ENCODE measurements at regions not wholly inside any gene's neighbourhood (a gene's known extent, or its start where the extent isn't known, plus 50 kb on each side); places are given as distances from the start of the nearest gene placed in this dataset.

GRCh38 chr2:155908567-155908966, 424.0 kb downstream of the NR4A2 start:
- Histone ChIP-seq H3K36me3 (replicated peaks in 1 of 2; ENCODE audit: control insufficient read depth in 2 of 2, insufficient read depth in 2 of 2, low read length in 2 of 2) (no peaks in the 10 kb centered on the region), H3K14ac (ENCODE audit: low read length) (no peak overlapping the region), H2AFZ (ENCODE audit: low read length) (no peak overlapping the region), H3K4me1 (ENCODE audit: control insufficient read depth in 2 of 2, insufficient read depth in 1 of 2, low read depth in 1 of 2, low read length in 2 of 2) (no peaks in the 10 kb centered on the region), H2BK5ac (ENCODE audit: low read length) (no peak overlapping the region), H3K23ac (ENCODE audit: low read depth, low read length, poor library complexity) (no peak overlapping the region), H3K4me3 (ENCODE audit: low read length in 2 of 2) (no peak overlapping the region), H2BK120ac (ENCODE audit: low read depth, low read length) (no peak overlapping the region), H4K91ac (ENCODE audit: low read depth, low read length, poor library complexity) (no peak overlapping the region), H2BK15ac (ENCODE audit: low read length) (no peak overlapping the region), H3K27ac (replicated peaks; ENCODE audit: low read length) (no peak overlapping the region), H3K4me2 (ENCODE audit: insufficient read depth, low read length, poor library complexity, severe bottlenecking) (no peak overlapping the region), H2BK12ac (ENCODE audit: low read length) (no peak overlapping the region), H4K8ac (ENCODE audit: low read depth, low read length) (no peak overlapping the region), H3K4ac (ENCODE audit: low read length) (no peak overlapping the region), H3K9me3 (replicated peaks in 1 of 2; ENCODE audit: control insufficient read depth in 2 of 2, insufficient read depth in 1 of 2, low read depth in 1 of 2, low read length in 2 of 2) (no peaks in the 10 kb centered on the region), H3K27me3 (ENCODE audit: control insufficient read depth in 3 of 3, insufficient read depth in 3 of 3, low read depth in 1 of 3, low read length in 3 of 3) (no peaks in the 10 kb centered on the region), H3K79me1 (ENCODE audit: low read depth, low read length) (no peaks in the 10 kb centered on the region), H3K9ac (ENCODE audit: low read depth, low read length, poor library complexity) (no peak overlapping the region), H3K18ac (ENCODE audit: low read length) (no peak overlapping the region), H2AK5ac (ENCODE audit: low read depth, low read length) (no peak overlapping the region)
- no peak for DNase-seq (ENCODE audit: low spot score)
- WGBS, 2 donors (ENCODE audit: extremely low coverage in 2 of 2, insufficient read length in 2 of 2, insufficient replicate concordance in 1 of 2), result no CpG with 5 or more reads among the region's 1 CpG

DNA sequence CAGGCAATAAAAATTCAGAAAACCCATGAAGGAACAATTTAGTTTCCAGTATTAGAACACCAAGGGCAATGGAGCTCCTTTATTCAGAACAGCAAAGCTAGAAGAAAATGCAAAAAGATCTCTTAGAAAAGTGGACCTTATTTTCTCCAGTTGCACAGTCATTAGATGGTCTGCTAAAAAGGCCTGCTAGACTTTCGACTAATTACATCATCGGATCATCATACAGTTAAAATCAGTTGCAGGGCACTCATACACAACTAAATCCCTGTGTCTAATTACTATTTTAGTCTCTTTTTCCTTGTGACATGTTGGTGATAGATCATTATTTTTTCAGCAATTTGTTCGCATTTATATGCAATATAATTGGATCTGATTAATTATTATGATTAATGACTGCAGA, 425.3 kb downstream of the NR4A2 start:
- DNase-seq (ENCODE audit: low spot score), result no peak
- no peak overlapping the region for H3K4me3 ChIP-seq (ENCODE audit: low read length in 2 of 2)
- no peak overlapping the region for H4K8ac ChIP-seq (ENCODE audit: low read depth, low read length)
- no peak overlapping the region for H2AK5ac ChIP-seq (ENCODE audit: low read depth, low read length)
- H2BK12ac ChIP-seq (ENCODE audit: low read length), result no peak overlapping the region
- no peaks in the 10 kb centered on the region for H3K27me3 ChIP-seq (ENCODE audit: control insufficient read depth in 3 of 3, insufficient read depth in 3 of 3, low read depth in 1 of 3, low read length in 3 of 3)
- no peak overlapping the region for H4K91ac ChIP-seq (ENCODE audit: low read depth, low read length, poor library complexity)
- no peak overlapping the region for H3K9ac ChIP-seq (ENCODE audit: low read depth, low read length, poor library complexity)
- no peak overlapping the region for H2BK5ac ChIP-seq (ENCODE audit: low read length)
- H3K4me2 ChIP-seq (ENCODE audit: insufficient read depth, low read length, poor library complexity, severe bottlenecking), result no peak overlapping the region
- no peak overlapping the region for H3K4ac ChIP-seq (ENCODE audit: low read length)
- H3K9me3 ChIP-seq (replicated peaks in 1 of 2; ENCODE audit: control insufficient read depth in 2 of 2, insufficient read depth in 1 of 2, low read depth in 1 of 2, low read length in 2 of 2), result no peaks in the 10 kb centered on the region
- H2BK120ac ChIP-seq (ENCODE audit: low read depth, low read length), result no peak overlapping the region
- no peak overlapping the region for H2BK15ac ChIP-seq (ENCODE audit: low read length)
- no peak overlapping the region for H3K18ac ChIP-seq (ENCODE audit: low read length)
- no peak overlapping the region for H3K27ac ChIP-seq (replicated peaks; ENCODE audit: low read length)
- H3K36me3 ChIP-seq (replicated peaks in 1 of 2; ENCODE audit: control insufficient read depth in 2 of 2, insufficient read depth in 2 of 2, low read length in 2 of 2), result no peaks in the 10 kb centered on the region
- WGBS, 2 donors (ENCODE audit: extremely low coverage in 2 of 2, insufficient read length in 2 of 2, insufficient replicate concordance in 1 of 2), result no CpG with 5 or more reads among the region's 3 CpGs
- H3K14ac ChIP-seq (ENCODE audit: low read length), result no peak overlapping the region
- no peaks in the 10 kb centered on the region for H3K4me1 ChIP-seq (ENCODE audit: control insufficient read depth in 2 of 2, insufficient read depth in 1 of 2, low read depth in 1 of 2, low read length in 2 of 2)
- no peak overlapping the region for H3K23ac ChIP-seq (ENCODE audit: low read depth, low read length, poor library complexity)
- no peak overlapping the region for H2AFZ ChIP-seq (ENCODE audit: low read length)
- H3K79me1 ChIP-seq (ENCODE audit: low read depth, low read length), result no peaks in the 10 kb centered on the region

DNA sequence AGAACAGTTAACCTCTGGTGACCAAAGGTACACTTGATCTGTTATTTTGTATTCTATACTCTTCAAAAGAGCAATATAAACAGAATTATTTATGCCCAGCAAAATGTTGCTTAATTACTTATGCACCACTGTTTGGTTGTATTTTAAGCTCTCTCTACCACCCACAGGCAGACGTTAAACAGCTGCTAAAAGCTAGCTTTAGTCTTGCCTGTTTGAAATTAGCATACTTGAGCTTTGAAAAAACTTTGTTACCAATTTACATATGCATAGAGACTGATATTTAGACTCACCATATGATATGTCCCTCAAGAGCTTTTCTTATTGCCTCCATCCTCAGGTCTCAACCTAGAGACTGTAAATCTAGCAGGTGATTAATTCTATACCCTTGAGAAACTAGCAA, 426.9 kb downstream of the NR4A2 start:
- Histone ChIP-seq H2BK12ac (ENCODE audit: low read length) (no peak overlapping the region), H2AK5ac (ENCODE audit: low read depth, low read length) (no peak overlapping the region), H3K4me3 (ENCODE audit: low read length in 2 of 2) (no peak overlapping the region), H3K4me1 (ENCODE audit: control insufficient read depth in 2 of 2, insufficient read depth in 1 of 2, low read depth in 1 of 2, low read length in 2 of 2) (no peaks in the 10 kb centered on the region), H3K14ac (ENCODE audit: low read length) (no peak overlapping the region), H3K27ac (replicated peaks; ENCODE audit: low read length) (no peak overlapping the region), H3K36me3 (replicated peaks in 1 of 2; ENCODE audit: control insufficient read depth in 2 of 2, insufficient read depth in 2 of 2, low read length in 2 of 2) (no peaks in the 10 kb centered on the region), H3K23ac (ENCODE audit: low read depth, low read length, poor library complexity) (no peak overlapping the region), H3K9me3 (replicated peaks in 1 of 2; ENCODE audit: control insufficient read depth in 2 of 2, insufficient read depth in 1 of 2, low read depth in 1 of 2, low read length in 2 of 2) (no peaks in the 10 kb centered on the region), H4K91ac (ENCODE audit: low read depth, low read length, poor library complexity) (no peak overlapping the region), H4K8ac (ENCODE audit: low read depth, low read length) (no peak overlapping the region), H2BK15ac (ENCODE audit: low read length) (no peak overlapping the region), H3K9ac (ENCODE audit: low read depth, low read length, poor library complexity) (no peak overlapping the region), H3K4me2 (ENCODE audit: insufficient read depth, low read length, poor library complexity, severe bottlenecking) (no peak overlapping the region), H2AFZ (ENCODE audit: low read length) (no peak overlapping the region), H3K79me1 (ENCODE audit: low read depth, low read length) (no peaks in the 10 kb centered on the region), H3K27me3 (ENCODE audit: control insufficient read depth in 3 of 3, insufficient read depth in 3 of 3, low read depth in 1 of 3, low read length in 3 of 3) (no peaks in the 10 kb centered on the region), H2BK120ac (ENCODE audit: low read depth, low read length) (no peak overlapping the region), H3K18ac (ENCODE audit: low read length) (no peak overlapping the region), H2BK5ac (ENCODE audit: low read length) (no peak overlapping the region), H3K4ac (ENCODE audit: low read length) (no peak overlapping the region)
- no CpG with 5 or more reads among the region's 1 CpG for WGBS, 2 donors (ENCODE audit: extremely low coverage in 2 of 2, insufficient read length in 2 of 2, insufficient replicate concordance in 1 of 2)
- DNase-seq (ENCODE audit: low spot score), result no peak

DNA sequence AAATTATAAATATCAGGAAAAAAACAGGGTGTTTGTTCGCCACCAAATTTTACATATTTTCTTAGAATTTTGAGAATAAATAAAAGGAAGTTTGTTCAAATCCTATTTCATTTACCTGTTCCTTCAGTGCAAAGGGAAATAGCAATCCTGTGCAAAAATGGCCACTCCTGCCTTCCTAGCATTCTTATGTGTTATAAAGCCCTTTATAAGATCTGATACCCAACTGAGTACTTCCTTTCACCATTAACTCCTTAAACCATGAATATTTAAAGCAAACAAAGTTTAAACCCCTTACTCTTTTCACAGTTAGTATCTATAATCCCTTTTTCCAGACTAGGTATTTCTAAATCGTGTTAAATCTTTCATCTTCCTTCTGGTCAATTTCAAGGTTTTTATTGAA, 427.8 kb downstream of the NR4A2 start:
- no peak overlapping the region for H2BK15ac ChIP-seq (ENCODE audit: low read length)
- H3K4me2 ChIP-seq (ENCODE audit: insufficient read depth, low read length, poor library complexity, severe bottlenecking), result no peak overlapping the region
- H2AFZ ChIP-seq (ENCODE audit: low read length), result no peak overlapping the region
- no peak overlapping the region for H2BK5ac ChIP-seq (ENCODE audit: low read length)
- no peaks in the 10 kb centered on the region for H3K4me1 ChIP-seq (ENCODE audit: control insufficient read depth in 2 of 2, insufficient read depth in 1 of 2, low read depth in 1 of 2, low read length in 2 of 2)
- no peak overlapping the region for H3K18ac ChIP-seq (ENCODE audit: low read length)
- no peak overlapping the region for H3K27ac ChIP-seq (replicated peaks; ENCODE audit: low read length)
- H3K27me3 ChIP-seq (ENCODE audit: control insufficient read depth in 3 of 3, insufficient read depth in 3 of 3, low read depth in 1 of 3, low read length in 3 of 3), result no peaks in the 10 kb centered on the region
- no peak overlapping the region for H3K4ac ChIP-seq (ENCODE audit: low read length)
- H3K36me3 ChIP-seq (replicated peaks in 1 of 2; ENCODE audit: control insufficient read depth in 2 of 2, insufficient read depth in 2 of 2, low read length in 2 of 2), result no peaks in the 10 kb centered on the region
- H3K4me3 ChIP-seq (ENCODE audit: low read length in 2 of 2), result no peak overlapping the region
- no CpG with 5 or more reads among the region's 2 CpGs for WGBS, 2 donors (ENCODE audit: extremely low coverage in 2 of 2, insufficient read length in 2 of 2, insufficient replicate concordance in 1 of 2)
- H3K79me1 ChIP-seq (ENCODE audit: low read depth, low read length), result no peaks in the 10 kb centered on the region
- no peak overlapping the region for H3K9ac ChIP-seq (ENCODE audit: low read depth, low read length, poor library complexity)
- H2BK12ac ChIP-seq (ENCODE audit: low read length), result no peak overlapping the region
- no peak overlapping the region for H4K8ac ChIP-seq (ENCODE audit: low read depth, low read length)
- H4K91ac ChIP-seq (ENCODE audit: low read depth, low read length, poor library complexity), result no peak overlapping the region
- no peak overlapping the region for H2BK120ac ChIP-seq (ENCODE audit: low read depth, low read length)
- no peak for DNase-seq (ENCODE audit: low spot score)
- H3K9me3 ChIP-seq (replicated peaks in 1 of 2; ENCODE audit: control insufficient read depth in 2 of 2, insufficient read depth in 1 of 2, low read depth in 1 of 2, low read length in 2 of 2), result no peaks in the 10 kb centered on the region
- H2AK5ac ChIP-seq (ENCODE audit: low read depth, low read length), result no peak overlapping the region
- H3K14ac ChIP-seq (ENCODE audit: low read length), result no peak overlapping the region
- H3K23ac ChIP-seq (ENCODE audit: low read depth, low read length, poor library complexity), result no peak overlapping the region

Data from neuronal stem cell (in vitro differentiated cells).